Panc1 (cell line): ENCODE measurements at regions not wholly inside any gene's neighbourhood (a gene's known extent, or its start where the extent isn't known, plus 50 kb on each side); places are given as distances from the start of the nearest gene placed in this dataset.

Experiments used
- ATAC-seq: fragments of 200-7000 bp; cut with Tn5 transposase; 2 replicates; pipeline ENCODE4 v1.9.1; 2020; ENCODE audit warnings: mild to moderate bottlenecking, moderate library complexity
- BruUV-seq: library from RNA; stranded (reverse); fragments of 400-500 nt; replicated peaks from 2 replicates; lab custom pipeline; 2021; lab: Mats Ljungman, UMichigan
- CTCF ChIA-PET: fragments of 300-600 bp; sonication (Branson Sonifier 250); formaldehyde crosslinking; loops from one replicate; lab custom pipeline; 2022; ENCODE audit warnings: antibody characterized with exemption; lab: Charles Lee
- POLR2A ChIA-PET: fragments of 300-600 bp; sonication (Branson Sonifier 250); formaldehyde crosslinking; loops from one replicate; lab custom pipeline; 2022; ENCODE audit warnings: antibody characterized with exemption; lab: Charles Lee
- DNase-seq: peaks from one replicate; pipeline ENCODE4 v3.0.0-alpha.2; 2010; ENCODE audit warnings: low read depth, low spot score
- H3K27ac ChIP-seq: 2 replicates; pipeline ENCODE4 v1.5.1; 2011; ENCODE audit warnings: mild to moderate bottlenecking, low read length, inconsistent platforms
- H3K27me3 ChIP-seq: fragments of 200-500 bp; sonication (Bioruptor generic); 2 replicates; pipeline ENCODE4 v1.6.0; 2014; ENCODE audit warnings: low read length, inconsistent platforms; ENCODE audit not compliant: control insufficient read depth, insufficient read depth
- H3K36me3 ChIP-seq: fragments of 200-500 bp; sonication (Bioruptor generic); 2 replicates; pipeline ENCODE4 v1.5.1; 2014; ENCODE audit warnings: inconsistent platforms, mild to moderate bottlenecking, low read length, moderate library complexity; ENCODE audit not compliant: control insufficient read depth, insufficient read depth
- H3K4me1 ChIP-seq: 2 replicates; pipeline ENCODE4 v1.5.1; 2011; ENCODE audit warnings: inconsistent platforms, mild to moderate bottlenecking, low read length, moderate library complexity; ENCODE audit not compliant: control insufficient read depth, insufficient read depth
- H3K4me3 ChIP-seq, 2 experiments: 2 replicates each; pipeline ENCODE4 v1.5.1; 2011 to 2012; ENCODE audit warnings: low read depth in 2 of 2, low read length in 2 of 2, mild to moderate bottlenecking in 2 of 2, inconsistent platforms in 1 of 2, moderate library complexity in 1 of 2
- H3K9me3 ChIP-seq: fragments of 200-500 bp; sonication (Bioruptor generic); 2 replicates; pipeline ENCODE4 v1.5.1; 2014; ENCODE audit warnings: low read depth, mild to moderate bottlenecking, inconsistent platforms, low read length, moderate library complexity; ENCODE audit not compliant: control insufficient read depth, insufficient read depth
- POLR2AphosphoS5 ChIP-seq: IDR thresholded peaks from 2 replicates; pipeline ENCODE4 v1.6.1; 2012; ENCODE audit warnings: mild to moderate bottlenecking, low read depth, low read length, moderate library complexity
- SIN3A ChIP-seq: IDR thresholded peaks from 2 replicates; pipeline ENCODE4 v1.6.1; 2012; ENCODE audit warnings: low read depth, mild to moderate bottlenecking, low read length, moderate library complexity, borderline replicate concordance; ENCODE audit not compliant: insufficient read depth
- TCF7L2 ChIP-seq: IDR thresholded peaks from 2 replicates; pipeline ENCODE4 v1.6.1; 2011; ENCODE audit warnings: mild to moderate bottlenecking, low read depth, low read length, inconsistent platforms
- in situ Hi-C: cut with HindIII; loops from 2 replicates; pipeline ENCODE4 v1.10.0; 2016; ENCODE audit warnings: low sequenced_read_pairs, low pct_unique_long_range_greater_than_20kb
- intact Hi-C: fragments of 100-400 bp; cut with micrococcal nuclease; formaldehyde crosslinking; loops from one replicate; pipeline ENCODE4 v1.10.0; 2022; ENCODE audit not compliant: unreplicated experiment
- TF ChIP-seq, protein P1 (sequence below): fragments of 450-650 bp; IDR thresholded peaks from 2 replicates; pipeline ENCODE4 v1.5.1; 2017; ENCODE audit warnings: mild to moderate bottlenecking
- TF ChIP-seq, protein P2 (sequence below), 2 experiments: IDR thresholded peaks; 2 replicates each; pipeline ENCODE4 v1.6.1; 2011 to 2012; ENCODE audit warnings: low read depth in 2 of 2, control low read depth in 1 of 2, low read length in 1 of 2, mild to moderate bottlenecking in 1 of 2, moderate library complexity in 1 of 2; ENCODE audit not compliant: insufficient read depth in 1 of 2

DNA sequence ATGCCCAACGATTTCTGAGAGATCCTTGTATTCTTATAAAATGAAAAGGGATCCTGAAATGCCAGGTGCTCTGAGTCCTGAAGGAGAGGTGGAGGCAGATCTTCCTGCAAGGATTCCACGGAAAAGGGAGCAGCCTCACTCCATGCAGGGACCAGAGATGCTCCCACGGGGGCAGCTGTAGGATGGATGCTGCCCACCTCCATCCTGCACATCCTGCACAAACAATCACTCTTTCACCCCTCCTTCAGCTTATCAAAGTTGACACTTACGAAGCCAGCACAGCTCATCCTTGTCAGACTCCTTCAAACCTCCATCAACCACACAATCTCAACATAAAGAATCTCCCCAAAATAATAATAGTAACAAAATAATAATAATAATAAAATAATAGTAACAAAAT lies 119.1 kb downstream of the GGTLC2 start:
- Histone ChIP-seq H3K9me3 (no peaks in the 10 kb centered on the region), H3K27ac (no peak overlapping the region), H3K36me3 (no peaks in the 10 kb centered on the region), H3K4me1 (no peaks in the 10 kb centered on the region), H3K4me3 (no peak overlapping the region), H3K27me3 (no peaks in the 10 kb centered on the region)
- no TSS peak for BruUV-seq
- TF ChIP-seq POLR2AphosphoS5 = no peak
- TF ChIP-seq, protein P1, sequence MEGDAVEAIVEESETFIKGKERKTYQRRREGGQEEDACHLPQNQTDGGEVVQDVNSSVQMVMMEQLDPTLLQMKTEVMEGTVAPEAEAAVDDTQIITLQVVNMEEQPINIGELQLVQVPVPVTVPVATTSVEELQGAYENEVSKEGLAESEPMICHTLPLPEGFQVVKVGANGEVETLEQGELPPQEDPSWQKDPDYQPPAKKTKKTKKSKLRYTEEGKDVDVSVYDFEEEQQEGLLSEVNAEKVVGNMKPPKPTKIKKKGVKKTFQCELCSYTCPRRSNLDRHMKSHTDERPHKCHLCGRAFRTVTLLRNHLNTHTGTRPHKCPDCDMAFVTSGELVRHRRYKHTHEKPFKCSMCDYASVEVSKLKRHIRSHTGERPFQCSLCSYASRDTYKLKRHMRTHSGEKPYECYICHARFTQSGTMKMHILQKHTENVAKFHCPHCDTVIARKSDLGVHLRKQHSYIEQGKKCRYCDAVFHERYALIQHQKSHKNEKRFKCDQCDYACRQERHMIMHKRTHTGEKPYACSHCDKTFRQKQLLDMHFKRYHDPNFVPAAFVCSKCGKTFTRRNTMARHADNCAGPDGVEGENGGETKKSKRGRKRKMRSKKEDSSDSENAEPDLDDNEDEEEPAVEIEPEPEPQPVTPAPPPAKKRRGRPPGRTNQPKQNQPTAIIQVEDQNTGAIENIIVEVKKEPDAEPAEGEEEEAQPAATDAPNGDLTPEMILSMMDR = no peak
- no peak for TF ChIP-seq SIN3A
- TF ChIP-seq, protein P2, sequence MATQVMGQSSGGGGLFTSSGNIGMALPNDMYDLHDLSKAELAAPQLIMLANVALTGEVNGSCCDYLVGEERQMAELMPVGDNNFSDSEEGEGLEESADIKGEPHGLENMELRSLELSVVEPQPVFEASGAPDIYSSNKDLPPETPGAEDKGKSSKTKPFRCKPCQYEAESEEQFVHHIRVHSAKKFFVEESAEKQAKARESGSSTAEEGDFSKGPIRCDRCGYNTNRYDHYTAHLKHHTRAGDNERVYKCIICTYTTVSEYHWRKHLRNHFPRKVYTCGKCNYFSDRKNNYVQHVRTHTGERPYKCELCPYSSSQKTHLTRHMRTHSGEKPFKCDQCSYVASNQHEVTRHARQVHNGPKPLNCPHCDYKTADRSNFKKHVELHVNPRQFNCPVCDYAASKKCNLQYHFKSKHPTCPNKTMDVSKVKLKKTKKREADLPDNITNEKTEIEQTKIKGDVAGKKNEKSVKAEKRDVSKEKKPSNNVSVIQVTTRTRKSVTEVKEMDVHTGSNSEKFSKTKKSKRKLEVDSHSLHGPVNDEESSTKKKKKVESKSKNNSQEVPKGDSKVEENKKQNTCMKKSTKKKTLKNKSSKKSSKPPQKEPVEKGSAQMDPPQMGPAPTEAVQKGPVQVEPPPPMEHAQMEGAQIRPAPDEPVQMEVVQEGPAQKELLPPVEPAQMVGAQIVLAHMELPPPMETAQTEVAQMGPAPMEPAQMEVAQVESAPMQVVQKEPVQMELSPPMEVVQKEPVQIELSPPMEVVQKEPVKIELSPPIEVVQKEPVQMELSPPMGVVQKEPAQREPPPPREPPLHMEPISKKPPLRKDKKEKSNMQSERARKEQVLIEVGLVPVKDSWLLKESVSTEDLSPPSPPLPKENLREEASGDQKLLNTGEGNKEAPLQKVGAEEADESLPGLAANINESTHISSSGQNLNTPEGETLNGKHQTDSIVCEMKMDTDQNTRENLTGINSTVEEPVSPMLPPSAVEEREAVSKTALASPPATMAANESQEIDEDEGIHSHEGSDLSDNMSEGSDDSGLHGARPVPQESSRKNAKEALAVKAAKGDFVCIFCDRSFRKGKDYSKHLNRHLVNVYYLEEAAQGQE (IDR thresholded peaks at IDR 0.05; ENCODE audit: insufficient read depth in 1 of 2, low read depth in 2 of 2, low read length in 1 of 2) = no peak
- TF ChIP-seq TCF7L2 = no peak
- ChIA-PET POLR2A (no interaction called here), CTCF (no interaction called here)
- in situ Hi-C loops = no loop called here
- DNase-seq (no peak), ATAC-seq (no peak)
- intact Hi-C loops = no loop called here

DNA sequence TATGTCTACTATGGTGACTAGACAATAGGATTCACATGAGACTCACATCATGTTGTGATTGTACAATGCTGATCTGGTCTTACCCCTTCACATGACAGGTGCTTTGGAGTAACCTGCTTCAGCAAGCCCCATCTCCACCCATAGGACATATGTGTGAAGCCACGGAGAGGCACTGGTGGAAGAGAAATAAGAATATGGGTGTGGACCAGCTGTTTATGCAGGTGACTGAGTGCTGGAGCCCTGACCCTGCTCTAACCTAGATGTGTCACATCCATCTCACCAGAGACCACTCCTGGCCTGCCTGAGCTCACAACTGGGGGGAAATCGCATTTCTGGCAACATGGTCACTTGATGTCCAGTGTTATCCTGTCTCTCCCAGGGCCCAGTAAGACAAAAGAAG lies 119.7 kb downstream of the GGTLC2 start:
- CTCF ChIA-PET = no interaction called here
- Histone ChIP-seq H3K27ac (no peak overlapping the region), H3K36me3 (no peaks in the 10 kb centered on the region), H3K9me3 (no peaks in the 10 kb centered on the region), H3K27me3 (no peaks in the 10 kb centered on the region; the same call in 1 of the 2 replicates), H3K4me1 (no peaks in the 10 kb centered on the region), H3K4me3 (no peak overlapping the region)
- BruUV-seq = no TSS peak
- POLR2A ChIA-PET = no interaction called here
- in situ Hi-C loops = no loop called here
- TF ChIP-seq SIN3A = no peak
- no peak for DNase-seq
- intact Hi-C loops = no loop called here
- no peak for ATAC-seq

DNA sequence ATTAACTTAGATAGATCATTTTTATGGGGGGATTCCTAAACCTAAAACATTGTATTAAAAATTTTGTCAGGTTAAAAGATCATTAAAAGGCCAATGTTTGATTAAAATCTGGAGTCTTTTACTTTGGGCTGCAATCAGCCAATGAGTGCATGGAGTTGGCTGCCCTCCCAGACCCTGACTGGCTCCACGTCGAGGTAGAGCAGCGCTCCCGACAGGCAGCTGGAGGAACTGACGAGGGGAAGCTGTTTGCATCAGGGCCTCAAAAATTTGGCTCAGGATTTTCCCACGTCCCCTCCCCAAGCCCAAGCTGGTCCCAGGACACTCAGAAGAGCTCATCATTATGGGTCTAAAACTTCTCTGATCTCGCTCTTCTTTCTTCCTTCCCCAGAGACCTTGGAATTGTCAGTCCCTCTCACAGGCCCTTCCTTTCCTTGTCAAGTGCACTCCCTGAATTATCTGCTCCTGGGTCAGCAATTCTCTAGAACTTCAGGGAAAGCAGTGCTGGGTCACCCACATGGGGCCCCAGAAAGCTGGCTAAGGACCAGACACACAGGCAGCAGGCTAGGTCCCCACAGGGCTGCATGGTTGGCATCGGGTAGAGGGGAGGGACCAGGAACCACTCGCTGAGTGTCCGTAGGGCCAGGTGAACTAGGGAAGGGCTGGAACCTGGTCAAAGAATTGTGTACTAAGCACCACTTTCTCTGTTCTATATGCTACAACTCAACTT lies 119.6 kb upstream of the IGLL5 start:
- no TSS peak for BruUV-seq
- TF ChIP-seq, protein P2 (IDR thresholded peaks at IDR 0.05; ENCODE audit: insufficient read depth in 1 of 2, low read depth in 2 of 2, low read length in 1 of 2) = no peak
- TF ChIP-seq POLR2AphosphoS5 (no peak), TCF7L2 (no peak), SIN3A (no peak)
- TF ChIP-seq, protein P1 = no peak
- ChIA-PET POLR2A (no interaction called here), CTCF (no interaction called here)
- no peak for DNase-seq
- Histone ChIP-seq H3K36me3 (no peaks in the 10 kb centered on the region), H3K27me3 (no peaks in the 10 kb centered on the region; the same call in 1 of the 2 replicates), H3K4me3 (no peak overlapping the region), H3K4me1 (no peaks in the 10 kb centered on the region), H3K9me3 (no peaks in the 10 kb centered on the region), H3K27ac (no peak overlapping the region)
- intact Hi-C loops (no loop called here), in situ Hi-C loops (no loop called here)
- no peak for ATAC-seq
